SH-SY5Y (cell line): ENCODE measurements at regions not wholly inside any gene's neighbourhood (a gene's known extent, or its start where the extent isn't known, plus 50 kb on each side); places are given as distances from the start of the nearest gene placed in this dataset.

ENCODE experiments used
- GATA2 ChIP-seq: IDR thresholded peaks from 2 replicates; pipeline ENCODE4 v1.6.1; 2011; ENCODE audit warnings: mild to moderate bottlenecking, low read depth, low read length
- GATA3 ChIP-seq: IDR thresholded peaks from 2 replicates; pipeline ENCODE4 v1.6.1; 2011; ENCODE audit warnings: low read depth, mild to moderate bottlenecking, low read length, moderate library complexity

DNA sequence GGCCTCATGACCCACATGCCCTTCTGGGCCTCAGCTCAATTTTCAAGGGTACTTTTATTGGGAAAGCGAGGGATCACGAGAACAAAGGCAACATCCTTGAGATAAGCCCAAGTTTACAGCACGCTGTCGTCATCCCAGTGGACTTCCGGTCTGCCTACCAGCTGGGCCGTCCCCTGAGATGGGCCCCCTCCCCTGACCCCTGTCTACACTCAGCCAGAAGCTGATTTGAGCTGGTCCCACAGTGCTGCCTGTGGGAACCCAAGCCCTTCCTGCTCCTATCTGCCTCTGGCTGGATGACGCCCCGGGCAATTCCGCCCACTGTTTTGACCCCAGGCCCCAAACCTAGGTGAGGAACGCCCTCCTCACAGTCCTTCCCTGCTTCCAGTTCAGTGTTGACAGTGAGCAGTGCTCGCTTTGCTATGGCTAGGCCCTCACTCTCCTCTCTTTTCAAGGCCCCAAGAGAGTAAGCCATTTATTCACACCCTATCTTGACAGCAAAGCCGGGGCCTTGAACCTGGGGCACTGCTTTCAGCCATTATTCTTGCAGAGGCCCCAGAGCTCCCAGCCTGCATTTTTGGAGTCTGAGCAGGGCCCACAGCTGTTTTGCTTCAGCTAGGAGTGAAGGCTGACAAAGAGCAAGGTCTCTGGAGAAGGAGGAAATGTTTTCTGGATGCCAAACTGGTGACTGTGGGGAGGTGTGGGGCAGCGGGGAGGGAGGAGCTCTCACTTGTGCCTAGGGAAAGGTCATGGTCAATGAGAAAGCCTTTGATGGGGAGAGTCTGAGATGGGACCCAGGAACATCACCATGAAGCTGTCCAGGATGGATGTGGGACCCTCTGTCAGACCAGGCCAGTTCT lies 164.6 kb upstream of the BCOR start:
- TF ChIP-seq GATA2 (no peak), GATA3 (no peak)
